Erythroblast (primary cell): ENCODE measurements at regions not wholly inside any gene's neighbourhood (a gene's known extent, or its start where the extent isn't known, plus 50 kb on each side); places are given as distances from the start of the nearest gene placed in this dataset.

Source experiments
- GATA1 ChIP-seq: IDR thresholded peaks from 2 replicates; pipeline ENCODE4 v1.6.1; 2011; ENCODE audit warnings: low read depth, mild to moderate bottlenecking, control low read depth, low read length, moderate library complexity
- POLR2A ChIP-seq: IDR thresholded peaks from 2 replicates; pipeline ENCODE4 v1.6.1; 2011; ENCODE audit warnings: mild to moderate bottlenecking, low read length

DNA sequence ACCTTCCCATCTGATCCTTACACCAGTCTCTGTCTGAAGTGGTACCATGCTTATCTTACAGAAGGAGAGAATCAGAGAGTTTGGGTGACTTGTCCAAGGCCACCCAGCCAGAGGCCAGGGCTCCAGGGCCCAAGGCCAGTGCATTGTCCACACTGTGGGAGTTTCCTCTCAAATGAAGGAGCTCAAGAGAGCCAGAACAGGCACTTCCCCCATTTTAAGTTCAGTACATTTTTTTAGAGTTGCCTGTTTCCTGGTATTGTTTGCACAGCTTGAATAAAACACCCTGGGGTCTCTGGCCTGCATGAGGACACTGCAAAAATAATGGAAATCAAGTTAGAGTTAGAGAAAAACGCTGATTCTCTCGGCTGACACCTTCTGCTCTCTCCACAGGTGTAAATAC, 284.0 kb downstream of the SQOR start:
- TF ChIP-seq POLR2A (no peak), GATA1 (no peak)
